HG02759 (cell line): ENCODE measurements at regions not wholly inside any gene's neighbourhood (a gene's known extent, or its start where the extent isn't known, plus 50 kb on each side); places are given as distances from the start of the nearest gene placed in this dataset.

ENCODE experiments used
- ATAC-seq: cut with Tn5 transposase; IDR thresholded peaks from one replicate; pipeline ENCODE4 v1.9.1; 2021; ENCODE audit warnings: mild to moderate bottlenecking, moderate library complexity; ENCODE audit not compliant: unreplicated experiment

- no peak for ATAC-seq
These were observed 937.9 kb upstream of the LRRTM1 start for GRCh38 chr2:81242501-81242900.

DNA sequence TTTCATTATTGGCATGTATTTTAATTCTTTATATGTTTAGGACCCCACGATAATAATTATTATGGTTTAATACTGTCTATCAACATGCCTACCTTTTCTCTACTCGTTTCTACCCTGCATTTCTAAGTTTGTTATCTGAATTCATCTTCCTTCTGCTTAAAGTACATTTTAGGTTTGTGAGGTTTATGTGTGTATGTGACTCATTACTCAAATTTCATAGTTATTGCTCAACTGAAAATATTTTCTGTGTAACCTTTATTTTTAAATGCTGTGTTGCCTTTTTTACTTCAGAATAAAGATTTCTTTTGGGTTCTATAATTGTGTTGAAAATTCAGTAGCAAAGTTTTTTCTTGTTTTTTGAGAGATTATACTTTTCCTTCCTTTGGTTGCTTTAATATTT lies 933.9 kb upstream of the LRRTM1 start:
- no peak for ATAC-seq

GRCh38 chr2:81235601-81236000 lies 931.0 kb upstream of the LRRTM1 start:
- no peak for ATAC-seq

GRCh38 chr2:81234711-81235110 lies 930.2 kb upstream of the LRRTM1 start:
- no peak for ATAC-seq

- no peak for ATAC-seq
These were observed 921.2 kb upstream of the LRRTM1 start for GRCh38 chr2:81225756-81226155.

- ATAC-seq, result no peak
These were observed 909.0 kb upstream of the LRRTM1 start for GRCh38 chr2:81213598-81213997.

DNA sequence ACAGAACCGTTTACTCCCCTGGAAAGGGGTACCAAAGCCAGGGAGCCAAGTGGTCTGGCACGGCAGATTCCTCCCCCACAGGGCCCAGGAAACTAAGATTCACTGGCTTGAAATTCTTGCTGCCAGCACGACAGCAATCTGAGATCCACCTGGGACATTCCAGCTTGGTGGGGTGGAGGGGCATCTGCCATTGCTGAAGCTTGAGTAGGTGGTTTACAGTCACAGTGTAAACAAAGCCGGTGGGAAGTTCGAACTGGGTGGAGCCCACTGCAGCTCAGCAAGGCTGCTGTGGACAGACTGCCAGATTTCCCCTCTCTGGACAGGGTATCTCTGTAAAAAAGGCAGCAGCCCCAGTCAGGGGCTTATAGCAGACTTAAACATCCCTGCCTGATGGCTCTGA lies 901.7 kb upstream of the LRRTM1 start:
- no peak for ATAC-seq

- no peak for ATAC-seq
These were observed 892.5 kb upstream of the LRRTM1 start for GRCh38 chr2:81196933-81197628.

- ATAC-seq, result no peak
These were observed 891.9 kb upstream of the LRRTM1 start for GRCh38 chr2:81196383-81196851.

DNA sequence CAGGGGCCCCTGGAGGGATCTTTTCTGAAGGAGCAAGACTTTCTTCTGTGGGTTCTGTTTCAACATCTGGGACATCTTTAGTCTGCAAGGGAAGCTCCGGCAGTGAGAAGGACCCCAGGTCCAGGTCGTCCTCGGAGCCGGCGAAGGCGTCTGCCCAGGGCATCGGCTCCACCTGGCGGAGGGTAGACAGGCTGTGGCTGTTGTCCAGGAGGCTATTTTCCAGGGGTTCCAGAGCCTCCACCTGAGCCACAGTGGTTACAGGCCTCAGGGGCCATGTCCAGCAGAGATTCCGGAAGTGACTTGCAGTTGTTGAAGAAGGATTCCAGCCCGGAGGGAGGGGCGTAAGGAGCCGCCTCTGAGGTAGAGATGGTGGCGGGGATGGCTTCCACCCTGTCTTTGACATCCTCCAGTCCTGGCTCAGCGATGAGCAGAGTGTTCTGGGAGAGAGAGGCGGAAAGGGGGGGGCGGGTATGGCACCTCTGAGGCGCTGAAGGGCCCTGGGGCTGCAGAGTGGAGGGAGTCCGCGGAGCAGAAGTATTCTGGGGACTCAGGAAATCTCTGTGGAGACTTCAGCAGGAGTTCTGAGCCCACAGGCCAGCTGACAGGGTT lies 891.3 kb upstream of the LRRTM1 start:
- no peak for ATAC-seq

GRCh38 chr2:81195017-81195773 lies 890.6 kb upstream of the LRRTM1 start:
- no peak for ATAC-seq

GRCh38 chr2:81194581-81194980 lies 890.0 kb upstream of the LRRTM1 start:
- ATAC-seq, result no peak

- no peak for ATAC-seq
These were observed 889.6 kb upstream of the LRRTM1 start for GRCh38 chr2:81194176-81194575.

GRCh38 chr2:81181845-81182244 lies 877.3 kb upstream of the LRRTM1 start:
- ATAC-seq, result no peak

GRCh38 chr2:81171447-81171846 lies 866.9 kb upstream of the LRRTM1 start:
- no peak for ATAC-seq

DNA sequence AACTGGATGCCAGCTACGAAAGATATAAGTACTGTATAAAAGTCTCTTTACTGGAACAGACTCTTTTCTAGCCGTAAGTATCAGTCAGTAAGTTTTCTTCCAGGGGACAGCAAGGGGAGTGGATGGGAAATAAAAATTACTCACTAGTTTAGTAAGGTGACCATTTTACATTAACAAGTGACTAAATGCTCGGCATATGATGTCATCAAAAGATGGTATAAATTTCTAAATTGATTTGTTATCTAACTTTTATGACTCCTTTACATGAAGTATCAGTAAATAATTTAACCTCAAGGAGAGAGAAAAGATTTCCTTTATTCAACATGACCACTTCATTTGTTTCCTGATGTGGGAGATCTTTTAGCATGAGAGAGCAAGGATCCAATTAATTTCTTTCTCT lies 859.0 kb upstream of the LRRTM1 start:
- no peak for ATAC-seq

DNA sequence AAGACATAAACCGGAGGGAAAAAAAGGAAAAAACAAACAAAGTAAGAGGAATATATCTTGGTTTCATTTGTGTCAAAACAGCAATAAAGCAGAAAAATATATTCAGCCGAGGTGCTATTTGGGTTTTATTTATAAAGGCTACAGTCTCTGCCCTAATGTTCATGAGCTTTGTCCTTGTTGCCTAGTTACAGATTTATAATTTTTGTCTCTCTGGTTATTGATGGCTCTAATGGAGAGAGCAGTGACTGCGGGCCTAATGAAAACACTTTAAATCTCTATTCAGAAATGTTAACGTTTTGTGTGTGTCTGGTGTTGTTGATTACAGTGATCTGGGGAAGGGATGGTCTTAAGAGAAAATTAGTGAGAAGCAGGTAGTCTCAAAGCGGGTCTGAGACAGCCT lies 854.0 kb upstream of the LRRTM1 start:
- no peak for ATAC-seq

GRCh38 chr2:81148323-81148722 lies 843.8 kb upstream of the LRRTM1 start:
- ATAC-seq, result no peak

- ATAC-seq, result no peak
These were observed 831.7 kb upstream of the LRRTM1 start for GRCh38 chr2:81136296-81136695.

DNA sequence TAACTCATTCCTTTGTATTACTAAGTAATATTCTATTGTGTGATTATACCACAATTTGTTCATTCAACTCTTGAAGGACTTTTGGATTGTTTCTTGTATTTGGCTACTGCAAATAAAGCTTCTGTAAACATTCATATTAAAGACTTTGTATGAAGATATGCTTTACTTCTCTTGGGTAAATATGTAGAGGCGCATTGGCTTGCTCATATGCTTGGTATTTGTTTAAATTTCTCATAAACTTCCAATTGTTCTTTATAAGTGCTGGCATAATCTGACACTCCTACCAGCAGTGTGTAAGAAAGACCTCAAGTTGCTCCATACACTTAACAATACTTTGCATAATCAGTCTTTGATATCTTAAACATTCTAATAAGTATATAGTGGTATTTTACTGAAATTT lies 792.8 kb upstream of the LRRTM1 start:
- ATAC-seq, result no peak

DNA sequence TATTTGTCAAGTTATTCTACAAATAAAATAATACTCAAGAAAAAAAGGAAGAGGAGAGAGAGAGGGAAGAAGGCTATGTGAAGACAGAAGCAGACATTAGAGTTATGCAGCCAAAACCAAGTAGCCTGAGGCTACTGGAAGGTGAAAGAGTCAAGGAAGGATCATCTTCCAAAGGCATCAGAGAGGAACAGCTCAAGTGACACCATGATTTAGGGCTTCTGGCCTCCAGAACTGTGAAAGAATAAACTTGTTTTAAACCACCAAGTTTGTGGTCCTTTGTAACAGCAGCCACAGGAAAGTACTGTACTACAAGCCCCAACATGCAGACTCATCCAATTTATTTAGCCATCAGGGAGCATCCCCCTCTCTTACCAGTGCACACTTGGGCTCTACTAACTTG lies 788.5 kb upstream of the LRRTM1 start:
- ATAC-seq, result no peak

GRCh38 chr2:81087646-81088045 lies 783.1 kb upstream of the LRRTM1 start:
- ATAC-seq, result no peak
